ENCODE measurements at regions not wholly inside any gene's neighbourhood (a gene's known extent, or its start where the extent isn't known, plus 50 kb on each side); places are given as distances from the start of the nearest gene placed in this dataset.

DNA sequence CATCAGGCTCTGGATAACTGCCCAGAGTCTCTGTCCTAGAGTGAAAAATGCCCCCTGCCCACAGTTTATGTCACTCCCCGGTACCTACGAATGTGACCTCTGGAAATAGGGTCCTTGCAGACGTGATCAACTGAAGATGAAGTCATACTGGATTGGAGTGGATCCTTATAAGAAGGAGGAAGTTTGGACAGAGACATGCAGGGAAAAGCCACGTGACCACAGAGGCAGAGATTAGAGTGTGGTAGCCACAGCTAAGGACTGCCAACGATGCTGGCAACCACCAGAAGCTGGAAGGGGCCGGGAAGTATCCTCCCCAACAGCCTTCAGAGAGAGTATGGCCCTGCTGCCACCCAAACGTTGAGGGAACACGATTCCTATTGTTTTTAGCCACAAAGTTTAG is 101.2 kb upstream of the NCOR2 start (continued):
- TF ChIP-seq, protein P1, sequence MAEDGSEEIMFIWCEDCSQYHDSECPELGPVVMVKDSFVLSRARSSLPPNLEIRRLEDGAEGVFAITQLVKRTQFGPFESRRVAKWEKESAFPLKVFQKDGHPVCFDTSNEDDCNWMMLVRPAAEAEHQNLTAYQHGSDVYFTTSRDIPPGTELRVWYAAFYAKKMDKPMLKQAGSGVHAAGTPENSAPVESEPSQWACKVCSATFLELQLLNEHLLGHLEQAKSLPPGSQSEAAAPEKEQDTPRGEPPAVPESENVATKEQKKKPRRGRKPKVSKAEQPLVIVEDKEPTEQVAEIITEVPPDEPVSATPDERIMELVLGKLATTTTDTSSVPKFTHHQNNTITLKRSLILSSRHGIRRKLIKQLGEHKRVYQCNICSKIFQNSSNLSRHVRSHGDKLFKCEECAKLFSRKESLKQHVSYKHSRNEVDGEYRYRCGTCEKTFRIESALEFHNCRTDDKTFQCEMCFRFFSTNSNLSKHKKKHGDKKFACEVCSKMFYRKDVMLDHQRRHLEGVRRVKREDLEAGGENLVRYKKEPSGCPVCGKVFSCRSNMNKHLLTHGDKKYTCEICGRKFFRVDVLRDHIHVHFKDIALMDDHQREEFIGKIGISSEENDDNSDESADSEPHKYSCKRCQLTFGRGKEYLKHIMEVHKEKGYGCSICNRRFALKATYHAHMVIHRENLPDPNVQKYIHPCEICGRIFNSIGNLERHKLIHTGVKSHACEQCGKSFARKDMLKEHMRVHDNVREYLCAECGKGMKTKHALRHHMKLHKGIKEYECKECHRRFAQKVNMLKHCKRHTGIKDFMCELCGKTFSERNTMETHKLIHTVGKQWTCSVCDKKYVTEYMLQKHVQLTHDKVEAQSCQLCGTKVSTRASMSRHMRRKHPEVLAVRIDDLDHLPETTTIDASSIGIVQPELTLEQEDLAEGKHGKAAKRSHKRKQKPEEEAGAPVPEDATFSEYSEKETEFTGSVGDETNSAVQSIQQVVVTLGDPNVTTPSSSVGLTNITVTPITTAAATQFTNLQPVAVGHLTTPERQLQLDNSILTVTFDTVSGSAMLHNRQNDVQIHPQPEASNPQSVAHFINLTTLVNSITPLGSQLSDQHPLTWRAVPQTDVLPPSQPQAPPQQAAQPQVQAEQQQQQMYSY (CRISPR knock-in tag; IDR thresholded peaks at IDR 0.05) = no peak

DNA sequence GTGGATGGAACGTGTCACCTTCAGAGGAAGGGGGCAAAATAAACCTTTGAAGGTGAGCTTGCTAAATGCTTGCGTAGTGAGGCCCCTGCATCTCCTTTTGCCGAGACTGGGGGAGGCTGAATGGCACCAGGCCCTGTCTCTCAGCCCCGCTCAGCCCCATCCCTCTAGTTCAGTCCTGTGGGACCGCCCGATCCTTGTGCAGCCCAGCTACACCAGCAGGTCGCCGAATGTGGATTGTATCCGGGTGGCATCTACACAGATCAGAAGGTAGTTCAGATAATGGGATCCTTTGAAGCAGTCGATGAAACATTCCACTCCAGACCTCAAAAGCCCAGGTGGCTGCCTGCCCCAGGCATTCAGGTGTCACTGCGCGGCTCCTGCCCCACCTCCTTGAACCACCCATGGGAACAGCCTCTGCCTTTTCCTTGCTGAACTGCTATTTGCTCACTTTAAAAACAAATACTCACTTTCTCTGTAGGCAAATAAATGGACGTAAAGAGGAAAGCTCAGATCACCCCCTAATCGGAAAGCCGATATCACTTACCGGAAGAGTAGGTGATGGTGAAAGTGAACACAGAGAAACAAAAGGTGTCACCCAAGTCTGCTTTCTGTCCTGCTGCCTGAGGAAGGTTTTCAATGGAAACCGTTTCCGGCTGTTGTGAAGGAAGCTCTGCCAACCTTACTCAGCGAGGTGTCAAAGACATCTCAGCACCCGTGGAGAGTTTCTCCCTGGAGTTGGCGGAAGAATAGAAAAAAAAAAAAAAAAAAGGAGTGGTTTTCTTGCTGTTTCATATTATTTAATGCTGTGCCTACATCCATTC is 100.3 kb upstream of the NCOR2 start:
- 56% methylated on average over 21 of the region's 21 CpGs for WGBS (ENCODE audit: insufficient coverage, insufficient replicate concordance, low lambda C conversion rate, missing lambda C conversion rate)
- intact Hi-C loops (cut with micrococcal nuclease; ENCODE audit: unreplicated experiment) = no loop called here
- H3K36me3 ChIP-seq (ENCODE audit: control insufficient read depth in 2 of 2, insufficient read depth in 2 of 2, low read length in 1 of 2) = no peaks in the 10 kb centered on the region
- no peaks in the 10 kb centered on the region for H3K4me1 ChIP-seq (ENCODE audit: control insufficient read depth, insufficient read depth, low read length)
- no TSS peak for BruUV-seq (replicated peaks)
- ChIA-PET RAD21 (ENCODE audit: unreplicated experiment) (no interaction called here), SMC1A (ENCODE audit: uncharacterized antibody, unreplicated experiment) (no interaction called here), POLR2A (no interaction called here), CTCF (interaction anchor here (1.5 kb wide), 1 partner anchor 17 kb away, joined by 3 read pairs; no protein-coding TSS in a partner anchor)
- no peaks in the 10 kb centered on the region; the same call in 2 of the 3 replicates for H3K9me3 ChIP-seq (replicated peaks; ENCODE audit: control insufficient read depth, insufficient read depth, low read length)
- in situ Hi-C loops (cut with MboI) = no loop called here
- no peak overlapping the region for H3K9ac ChIP-seq (ENCODE audit: control insufficient read depth, insufficient read depth, low read length)
- ATAC-seq = no peak
- DNase-seq (ENCODE audit: low read depth, low spot score) = no peak
- no peaks in the 10 kb centered on the region for H3K79me2 ChIP-seq (ENCODE audit: control insufficient read depth, insufficient read depth, low read length)
- no peak overlapping the region for H3K4me2 ChIP-seq (ENCODE audit: control insufficient read depth, insufficient read depth)
- H2AFZ ChIP-seq (ENCODE audit: control insufficient read depth, low read depth, low read length) = no peak overlapping the region
- H3K27ac ChIP-seq (ENCODE audit: control insufficient read depth, insufficient read depth) = no peak overlapping the region
- no peak overlapping the region for H3K4me3 ChIP-seq
- H3K27me3 ChIP-seq (replicated peaks in 1 of 2; ENCODE audit: control insufficient read depth in 2 of 2, insufficient read depth in 2 of 2, low read length in 1 of 2) = 0 out of 4 replicates have a peak, but pooled peaks cover 0 to 4% of the 10 kb centered on the region in 2 experiments
- FAIRE-seq = no peak
- H4K20me1 ChIP-seq (ENCODE audit: control insufficient read depth, insufficient read depth) = no peaks in the 10 kb centered on the region
- no peak for TF ChIP-seq RCOR1 (conservative IDR thresholded peaks at IDR 0.05; ENCODE audit: low read depth, low read length)
- TF ChIP-seq, protein P2, sequence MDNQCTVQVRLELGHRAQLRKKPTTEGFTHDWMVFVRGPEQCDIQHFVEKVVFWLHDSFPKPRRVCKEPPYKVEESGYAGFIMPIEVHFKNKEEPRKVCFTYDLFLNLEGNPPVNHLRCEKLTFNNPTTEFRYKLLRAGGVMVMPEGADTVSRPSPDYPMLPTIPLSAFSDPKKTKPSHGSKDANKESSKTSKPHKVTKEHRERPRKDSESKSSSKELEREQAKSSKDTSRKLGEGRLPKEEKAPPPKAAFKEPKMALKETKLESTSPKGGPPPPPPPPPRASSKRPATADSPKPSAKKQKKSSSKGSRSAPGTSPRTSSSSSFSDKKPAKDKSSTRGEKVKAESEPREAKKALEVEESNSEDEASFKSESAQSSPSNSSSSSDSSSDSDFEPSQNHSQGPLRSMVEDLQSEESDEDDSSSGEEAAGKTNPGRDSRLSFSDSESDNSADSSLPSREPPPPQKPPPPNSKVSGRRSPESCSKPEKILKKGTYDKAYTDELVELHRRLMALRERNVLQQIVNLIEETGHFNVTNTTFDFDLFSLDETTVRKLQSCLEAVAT (IDR thresholded peaks at IDR 0.05) = no peak
- TF ChIP-seq BRCA1 (IDR thresholded peaks at IDR 0.05; ENCODE audit: low read depth, low read length) = no peak
- no peak for TF ChIP-seq CREM (IDR thresholded peaks at IDR 0.05; ENCODE audit: low read depth)
- no peak for TF ChIP-seq NFYB (IDR thresholded peaks at IDR 0.05; ENCODE audit: insufficient read depth, low read depth, low read length)
- no peak for TF ChIP-seq CHD1 (IDR thresholded peaks at IDR 0.05; ENCODE audit: low read depth, low read length)
- no peak for TF ChIP-seq ZNF207 (IDR thresholded peaks at IDR 0.05; ENCODE audit: borderline replicate concordance)
- TF ChIP-seq, protein P3, sequence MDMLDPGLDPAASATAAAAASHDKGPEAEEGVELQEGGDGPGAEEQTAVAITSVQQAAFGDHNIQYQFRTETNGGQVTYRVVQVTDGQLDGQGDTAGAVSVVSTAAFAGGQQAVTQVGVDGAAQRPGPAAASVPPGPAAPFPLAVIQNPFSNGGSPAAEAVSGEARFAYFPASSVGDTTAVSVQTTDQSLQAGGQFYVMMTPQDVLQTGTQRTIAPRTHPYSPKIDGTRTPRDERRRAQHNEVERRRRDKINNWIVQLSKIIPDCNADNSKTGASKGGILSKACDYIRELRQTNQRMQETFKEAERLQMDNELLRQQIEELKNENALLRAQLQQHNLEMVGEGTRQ (IDR thresholded peaks at IDR 0.05; ENCODE audit: borderline replicate concordance, low read depth, low read length) = no peak
- TF ChIP-seq, protein P4, sequence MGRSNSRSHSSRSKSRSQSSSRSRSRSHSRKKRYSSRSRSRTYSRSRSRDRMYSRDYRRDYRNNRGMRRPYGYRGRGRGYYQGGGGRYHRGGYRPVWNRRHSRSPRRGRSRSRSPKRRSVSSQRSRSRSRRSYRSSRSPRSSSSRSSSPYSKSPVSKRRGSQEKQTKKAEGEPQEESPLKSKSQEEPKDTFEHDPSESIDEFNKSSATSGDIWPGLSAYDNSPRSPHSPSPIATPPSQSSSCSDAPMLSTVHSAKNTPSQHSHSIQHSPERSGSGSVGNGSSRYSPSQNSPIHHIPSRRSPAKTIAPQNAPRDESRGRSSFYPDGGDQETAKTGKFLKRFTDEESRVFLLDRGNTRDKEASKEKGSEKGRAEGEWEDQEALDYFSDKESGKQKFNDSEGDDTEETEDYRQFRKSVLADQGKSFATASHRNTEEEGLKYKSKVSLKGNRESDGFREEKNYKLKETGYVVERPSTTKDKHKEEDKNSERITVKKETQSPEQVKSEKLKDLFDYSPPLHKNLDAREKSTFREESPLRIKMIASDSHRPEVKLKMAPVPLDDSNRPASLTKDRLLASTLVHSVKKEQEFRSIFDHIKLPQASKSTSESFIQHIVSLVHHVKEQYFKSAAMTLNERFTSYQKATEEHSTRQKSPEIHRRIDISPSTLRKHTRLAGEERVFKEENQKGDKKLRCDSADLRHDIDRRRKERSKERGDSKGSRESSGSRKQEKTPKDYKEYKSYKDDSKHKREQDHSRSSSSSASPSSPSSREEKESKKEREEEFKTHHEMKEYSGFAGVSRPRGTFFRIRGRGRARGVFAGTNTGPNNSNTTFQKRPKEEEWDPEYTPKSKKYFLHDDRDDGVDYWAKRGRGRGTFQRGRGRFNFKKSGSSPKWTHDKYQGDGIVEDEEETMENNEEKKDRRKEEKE (IDR thresholded peaks at IDR 0.05) = no peak
- no peak for TF ChIP-seq STAT1 (conservative IDR thresholded peaks at IDR 0.05)
- TF ChIP-seq SUPT20H (IDR thresholded peaks at IDR 0.05; ENCODE audit: borderline replicate concordance, control insufficient read depth, low read depth, low read length) = no peak
- TF ChIP-seq STAT3 (IDR thresholded peaks at IDR 0.05; ENCODE audit: low read depth, low read length) = no peak
